Naive thymus-derived CD4-positive, alpha-beta T cell (primary cell): ENCODE measurements at regions not wholly inside any gene's neighbourhood (a gene's known extent, or its start where the extent isn't known, plus 50 kb on each side); places are given as distances from the start of the nearest gene placed in this dataset.
"Not testable (repeated sequence)": the region's sequence is repeated elsewhere in the genome, so short reads cannot be mapped to it uniquely, and the experiment has no call there.

Experiments
- ATAC-seq: fragments of 150-1000 bp; cut with Tn5 transposase; 2 replicates; pipeline ENCODE4 v1.10.0; 2021; ENCODE audit warnings: mild to moderate bottlenecking, moderate library complexity
- CTCF ChIA-PET: fragments of 350-600 bp; sonication (Branson Sonifier 250); formaldehyde crosslinking; loops from one replicate; lab custom pipeline; 2021; ENCODE audit warnings: antibody characterized with exemption; lab: Charles Lee
- POLR2A ChIA-PET: fragments of 350-600 bp; sonication (Branson Sonifier 250); formaldehyde crosslinking; loops from one replicate; lab custom pipeline; 2021; ENCODE audit warnings: antibody characterized with exemption, inconsistent platforms; lab: Charles Lee
- DNase-seq, 9 donors: peaks; one replicate each; pipeline versions ENCODE4 v3.0.0 to v3.0.0-alpha.2; 2020 to 2022; ENCODE audit warnings: mixed read lengths in 1 of 9
- H3K27ac ChIP-seq: one replicate; pipeline ENCODE4 v1.7.0; 2013; ENCODE audit warnings: mild to moderate bottlenecking, low read depth, low read length, moderate library complexity
- H3K27me3 ChIP-seq, 2 donors: one replicate each; pipeline ENCODE4 v1.7.0; 2013; ENCODE audit warnings: low read length in 2 of 2, mild to moderate bottlenecking in 2 of 2, moderate library complexity in 2 of 2; ENCODE audit not compliant: control insufficient read depth in 2 of 2, insufficient read depth in 2 of 2
- H3K36me3 ChIP-seq, 3 experiments: 1 replicate in 2 of 3; 2 replicates in 1 of 3; pipeline ENCODE4 v1.7.0; 2013; ENCODE audit warnings: low read length in 3 of 3, mild to moderate bottlenecking in 3 of 3, moderate library complexity in 1 of 3; ENCODE audit not compliant: insufficient read depth in 3 of 3, control insufficient read depth in 2 of 3
- H3K4me1 ChIP-seq, 2 donors: one replicate each; pipeline ENCODE4 v1.7.0; 2013; ENCODE audit warnings: low read length in 2 of 2, mild to moderate bottlenecking in 2 of 2, moderate library complexity in 1 of 2; ENCODE audit not compliant: control insufficient read depth in 2 of 2, insufficient read depth in 2 of 2
- H3K4me3 ChIP-seq: 2 replicates; pipeline ENCODE4 v1.7.0; 2013; ENCODE audit warnings: mild to moderate bottlenecking, low read length
- H3K9me3 ChIP-seq, 3 experiments: 1 replicate in 2 of 3; 2 replicates in 1 of 3; pipeline ENCODE4 v1.7.0; 2013; ENCODE audit warnings: low read length in 3 of 3; ENCODE audit not compliant: control insufficient read depth in 2 of 3
- H3K27ac Mint-ChIP-seq, 9 donors: one replicate each; pipeline ENCODE4 v1.8.0; 2020 to 2022; ENCODE audit warnings: mixed read lengths in 9 of 9, mild to moderate bottlenecking in 8 of 9, moderate library complexity in 5 of 9, inconsistent platforms in 2 of 9
- H3K27me3 Mint-ChIP-seq, 5 donors: one replicate each; pipeline ENCODE4 v1.8.0; 2021 to 2022; ENCODE audit warnings: mixed read lengths in 5 of 5, mild to moderate bottlenecking in 1 of 5
- H3K36me3 Mint-ChIP-seq, 5 donors: one replicate each; pipeline ENCODE4 v1.8.0; 2020 to 2022; ENCODE audit warnings: mixed read lengths in 5 of 5, mild to moderate bottlenecking in 3 of 5, inconsistent platforms in 1 of 5
- H3K4me1 Mint-ChIP-seq, 7 donors: one replicate each; pipeline ENCODE4 v1.8.0; 2020 to 2022; ENCODE audit warnings: mixed read lengths in 7 of 7, mild to moderate bottlenecking in 3 of 7, inconsistent platforms in 1 of 7
- H3K4me3 Mint-ChIP-seq, 10 donors: one replicate each; pipeline ENCODE4 v1.8.0; 2020 to 2022; ENCODE audit warnings: mild to moderate bottlenecking in 10 of 10, mixed read lengths in 10 of 10, moderate library complexity in 6 of 10, inconsistent platforms in 2 of 10
- H3K9me3 Mint-ChIP-seq, 11 donors: one replicate each; pipeline ENCODE4 v1.8.0; 2020 to 2022; ENCODE audit warnings: mixed read lengths in 11 of 11, mild to moderate bottlenecking in 4 of 11, inconsistent platforms in 1 of 11, moderate library complexity in 1 of 11
- intact Hi-C, 2 donors: fragments of 100-400 bp; cut with micrococcal nuclease; formaldehyde crosslinking; loops; one replicate each; pipeline ENCODE4 v1.15.1; 2023

- no peaks in the 10 kb centered on the region for H3K36me3 Mint-ChIP-seq
- POLR2A ChIA-PET: no interaction called here
- CTCF ChIA-PET: no interaction called here
- no peaks in the 10 kb centered on the region for H3K27me3 Mint-ChIP-seq
- Histone ChIP-seq H3K27me3 (no peaks in the 10 kb centered on the region), H3K9me3 (no peaks in the 10 kb centered on the region), H3K36me3 (no peaks in the 10 kb centered on the region), H3K4me1 (no peaks in the 10 kb centered on the region), H3K27ac (no peak overlapping the region), H3K4me3 (no peak overlapping the region)
- ATAC-seq: no peak
- no peaks in the 10 kb centered on the region for H3K9me3 Mint-ChIP-seq
- DNase-seq: no peak
- no peak overlapping the region for H3K27ac Mint-ChIP-seq
- intact Hi-C loops: no loop called here
- no peak overlapping the region for H3K4me3 Mint-ChIP-seq
- no peaks in the 10 kb centered on the region for H3K4me1 Mint-ChIP-seq
Observed at GRCh38 chr2:61604433-61604832, 66.3 kb upstream of the XPO1 start.

DNA sequence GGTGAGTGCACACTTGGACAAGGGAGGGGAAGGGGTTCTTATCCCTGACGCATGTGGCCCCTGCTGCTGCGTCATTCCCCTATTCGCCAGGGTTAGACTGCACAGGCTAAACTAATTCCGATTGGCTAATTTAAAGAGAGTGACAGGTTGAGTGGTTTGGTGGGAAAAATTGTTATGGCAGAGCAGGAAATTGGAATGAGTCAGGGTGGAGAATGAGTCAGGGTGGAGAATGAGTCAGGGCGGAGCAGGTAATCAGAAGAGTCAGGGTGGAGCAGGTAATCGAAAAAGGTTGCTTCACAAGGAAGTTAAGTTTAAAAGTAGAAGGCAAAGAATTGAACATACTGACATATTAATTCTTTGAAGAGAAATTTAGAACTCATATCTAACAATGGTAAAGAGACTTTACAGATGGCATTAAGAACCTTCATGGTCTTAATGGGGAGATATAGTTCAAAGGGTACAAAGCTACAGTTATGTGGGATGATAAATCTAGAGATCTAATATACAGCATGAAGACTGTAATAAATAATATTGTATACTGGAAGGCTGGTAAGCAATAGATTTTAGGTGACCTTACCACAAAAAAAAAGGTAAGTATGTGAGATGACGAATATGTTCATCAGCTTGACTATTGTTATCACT lies 60.5 kb upstream of the XPO1 start:
- H3K4me1 Mint-ChIP-seq, H3K9me3 Mint-ChIP-seq, H3K4me3 Mint-ChIP-seq, CTCF ChIA-PET, H3K27me3 ChIP-seq, intact Hi-C loops, H3K36me3 Mint-ChIP-seq, H3K27ac Mint-ChIP-seq, DNase-seq, H3K27me3 Mint-ChIP-seq, ATAC-seq, H3K36me3 ChIP-seq, H3K27ac ChIP-seq, H3K4me3 ChIP-seq, H3K4me1 ChIP-seq, H3K9me3 ChIP-seq: not testable (repeated sequence)
- POLR2A ChIA-PET: interaction anchor here (0.9 kb wide), 1 partner anchor 18 kb away, joined by 4 read pairs; no protein-coding TSS in a partner anchor

DNA sequence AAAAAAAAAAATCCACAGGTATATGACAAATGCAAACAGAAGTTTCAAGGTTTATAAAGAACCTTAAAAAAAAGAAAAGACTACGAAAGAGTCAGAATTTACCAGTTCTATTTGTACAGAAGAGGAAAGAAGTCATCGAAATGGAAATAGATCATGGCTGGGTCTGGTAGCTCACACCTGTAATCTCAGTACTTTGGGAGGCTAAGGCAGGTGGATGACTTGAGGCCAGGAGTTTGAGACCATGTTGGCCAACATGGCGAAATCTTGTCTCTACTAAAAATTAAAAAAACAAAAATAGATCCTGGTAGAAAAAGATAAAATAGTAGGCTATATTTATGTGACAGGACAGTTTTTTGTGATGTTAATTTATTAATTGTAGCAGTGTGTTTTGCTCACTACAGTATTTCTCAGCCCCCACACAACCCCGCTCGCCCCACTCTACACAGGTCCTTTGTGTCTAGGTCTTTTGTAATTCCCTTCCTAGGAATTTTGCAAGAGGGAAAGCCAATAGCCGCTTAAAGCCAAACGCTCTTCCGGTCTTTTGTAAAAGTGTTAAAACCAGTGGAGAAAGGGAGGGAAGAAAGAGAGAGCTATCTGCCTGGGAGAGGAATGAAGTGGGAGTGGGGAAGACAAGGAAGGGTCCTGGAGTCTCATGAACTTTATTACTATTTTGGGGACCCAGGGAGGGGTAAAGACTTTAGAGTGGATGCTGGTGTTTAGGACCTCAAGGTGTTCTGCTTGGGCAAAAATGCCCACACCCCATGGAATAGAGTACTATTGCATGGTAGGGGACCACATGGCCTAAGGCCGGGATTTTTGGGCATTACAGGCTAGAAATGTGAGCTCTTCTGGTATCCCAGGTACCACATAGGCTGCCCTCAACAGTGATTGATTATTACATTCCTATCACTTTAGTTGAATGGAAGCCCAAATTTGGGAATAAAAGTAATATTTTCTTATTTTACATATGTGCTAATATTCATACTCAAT lies 59.4 kb upstream of the XPO1 start:
- CTCF ChIA-PET: interaction anchor here (0.7 kb wide), 1 partner anchor 275 kb away, joined by 3 read pairs; no protein-coding TSS in a partner anchor

GRCh38 chr2:61594201-61594600 lies 56.0 kb upstream of the XPO1 start:
- intact Hi-C loops, CTCF ChIA-PET, DNase-seq, H3K27ac Mint-ChIP-seq, H3K27ac ChIP-seq, H3K4me1 ChIP-seq, POLR2A ChIA-PET, H3K9me3 ChIP-seq, ATAC-seq, H3K4me3 ChIP-seq, H3K36me3 Mint-ChIP-seq, H3K27me3 Mint-ChIP-seq, H3K27me3 ChIP-seq, H3K4me3 Mint-ChIP-seq, H3K4me1 Mint-ChIP-seq, H3K36me3 ChIP-seq: not testable (repeated sequence)
- peaks cover 0 to 12% (median 7%) of the 10 kb centered on the region in 11 donors for H3K9me3 Mint-ChIP-seq

More for the DNA sequence above, 59.4 kb upstream of the XPO1 start:
- ATAC-seq (no peak), DNase-seq (no peak)
- H3K36me3 Mint-ChIP-seq: peaks cover 0 to 5% (median 0%) of the 10 kb centered on the region in 5 donors
- POLR2A ChIA-PET: interaction anchor here (0.5 to 0.6 kb wide), 2 partner anchors 42 to 525 kb away, joined by 4 to 5 read pairs; no protein-coding TSS in a partner anchor
- no peak overlapping the region for H3K27ac ChIP-seq
- no peaks in the 10 kb centered on the region for H3K4me1 Mint-ChIP-seq
- no peak overlapping the region for H3K4me3 ChIP-seq
- no peaks in the 10 kb centered on the region for H3K4me1 ChIP-seq
- H3K27me3 Mint-ChIP-seq: peaks cover 0 to 6% (median 0%) of the 10 kb centered on the region in 5 donors
- peaks cover 0 to 10% (median 6%) of the 10 kb centered on the region in 11 donors for H3K9me3 Mint-ChIP-seq
- H3K9me3 ChIP-seq: no peaks in the 10 kb centered on the region
- intact Hi-C loops: no loop called here
- no peak overlapping the region for H3K4me3 Mint-ChIP-seq
- no peaks in the 10 kb centered on the region for H3K36me3 ChIP-seq
- H3K27me3 ChIP-seq: no peaks in the 10 kb centered on the region
- no peak overlapping the region for H3K27ac Mint-ChIP-seq

- H3K9me3 ChIP-seq, ATAC-seq, intact Hi-C loops, POLR2A ChIA-PET, H3K36me3 ChIP-seq, H3K36me3 Mint-ChIP-seq, DNase-seq, H3K27me3 Mint-ChIP-seq, H3K27ac Mint-ChIP-seq, H3K4me3 Mint-ChIP-seq, H3K27me3 ChIP-seq, H3K4me1 ChIP-seq, CTCF ChIA-PET, H3K4me1 Mint-ChIP-seq, H3K27ac ChIP-seq, H3K4me3 ChIP-seq: not testable (repeated sequence)
- H3K9me3 Mint-ChIP-seq: peaks cover 0 to 12% (median 7%) of the 10 kb centered on the region in 11 donors
Observed at GRCh38 chr2:61593648-61594047, 55.5 kb upstream of the XPO1 start.

GRCh38 chr2:61590214-61590613 lies 52.1 kb upstream of the XPO1 start:
- DNase-seq (no peak), ATAC-seq (no peak)
- Mint-ChIP-seq H3K27ac (no peak overlapping the region), H3K9me3 (peaks cover 0 to 12% (median 7%) of the 10 kb centered on the region in 11 donors), H3K4me1 (peaks cover 0 to 2% (median 0%) of the 10 kb centered on the region in 7 donors), H3K27me3 (peaks cover 0 to 14% (median 5%) of the 10 kb centered on the region in 5 donors), H3K36me3 (peaks cover 0 to 5% (median 0%) of the 10 kb centered on the region in 5 donors), H3K4me3 (no peak overlapping the region)
- Histone ChIP-seq H3K27ac (no peak overlapping the region), H3K4me3 (no peak overlapping the region), H3K4me1 (no peaks in the 10 kb centered on the region), H3K36me3 (no peaks in the 10 kb centered on the region), H3K27me3 (no peaks in the 10 kb centered on the region), H3K9me3 (no peaks in the 10 kb centered on the region)
- intact Hi-C loops: no loop called here
- ChIA-PET POLR2A (no interaction called here), CTCF (no interaction called here)
